HG03575 (cell line): ENCODE measurements at regions not wholly inside any gene's neighbourhood (a gene's known extent, or its start where the extent isn't known, plus 50 kb on each side); places are given as distances from the start of the nearest gene placed in this dataset.
A peak's percentile ranks its signal among the peaks of the same experiment; 100 is the strongest.

ENCODE experiments used
- ATAC-seq: cut with Tn5 transposase; IDR thresholded peaks from one replicate; pipeline ENCODE4 v1.9.1; 2021; ENCODE audit not compliant: unreplicated experiment, insufficient number of reproducible peaks, low FRiP score; ENCODE audit errors: extremely low read depth

GRCh38 chr2:126771501-126772195, 115.7 kb downstream of the GYPC start:
- ATAC-seq, result no peak

- ATAC-seq, result no peak
Measured at GRCh38 chr2:126774290-126774689, 118.3 kb downstream of the GYPC start.

- ATAC-seq, result no peak
Measured at GRCh38 chr2:126774761-126775160, 118.8 kb downstream of the GYPC start.

- no peak for ATAC-seq
Measured at GRCh38 chr2:126775300-126775985, 119.5 kb downstream of the GYPC start.

- ATAC-seq, result no peak
Measured at GRCh38 chr2:126776255-126776654, 120.3 kb downstream of the GYPC start.

GRCh38 chr2:126776692-126777619, 121.0 kb downstream of the GYPC start:
- peak; percentile 75 for ATAC-seq

- peak; percentile 10 for ATAC-seq
Measured at GRCh38 chr2:126777620-126777978, 121.1 kb upstream of the TEX51 start.

- no peak for ATAC-seq
Measured at GRCh38 chr2:126778561-126779501, 119.9 kb upstream of the TEX51 start.

GRCh38 chr2:126781206-126781605, 117.5 kb upstream of the TEX51 start:
- ATAC-seq, result no peak

GRCh38 chr2:126781806-126782205, 116.9 kb upstream of the TEX51 start:
- no peak for ATAC-seq

GRCh38 chr2:126782648-126783047, 116.0 kb upstream of the TEX51 start:
- no peak for ATAC-seq

- ATAC-seq, result no peak
Measured at GRCh38 chr2:126783341-126783740, 115.3 kb upstream of the TEX51 start.

GRCh38 chr2:126784045-126784444, 114.6 kb upstream of the TEX51 start:
- no peak for ATAC-seq

GRCh38 chr2:126784621-126785020, 114.1 kb upstream of the TEX51 start:
- ATAC-seq, result no peak

GRCh38 chr2:126785236-126785635, 113.5 kb upstream of the TEX51 start:
- ATAC-seq, result no peak

- ATAC-seq, result no peak
Measured at GRCh38 chr2:126785862-126786261, 112.8 kb upstream of the TEX51 start.

- ATAC-seq, result no peak
Measured at GRCh38 chr2:126786765-126787164, 111.9 kb upstream of the TEX51 start.

GRCh38 chr2:126787289-126787688, 111.4 kb upstream of the TEX51 start:
- no peak for ATAC-seq

- no peak for ATAC-seq
Measured at GRCh38 chr2:126788113-126788512, 110.6 kb upstream of the TEX51 start.
